ENCODE measurements at regions not wholly inside any gene's neighbourhood (a gene's known extent, or its start where the extent isn't known, plus 50 kb on each side); places are given as distances from the start of the nearest gene placed in this dataset.

- H3K4me2 ChIP-seq (ENCODE audit: low read length), result no peak overlapping the region
- no peak overlapping the region for H3K9ac ChIP-seq (ENCODE audit: low read length)
- no peaks in the 10 kb centered on the region for H4K20me1 ChIP-seq (ENCODE audit: insufficient read depth, low read length)
- H3K4me3 ChIP-seq (ENCODE audit: low read length), result no peak overlapping the region
- no peaks in the 10 kb centered on the region for H3K4me1 ChIP-seq (ENCODE audit: low read length)
- H3K9me3 ChIP-seq (ENCODE audit: insufficient read depth, low read length), result no peaks in the 10 kb centered on the region
- H3K79me2 ChIP-seq (ENCODE audit: low read length), result no peaks in the 10 kb centered on the region
- H2AFZ ChIP-seq (ENCODE audit: low read depth, low read length), result no peak overlapping the region
- TF ChIP-seq, protein P1, sequence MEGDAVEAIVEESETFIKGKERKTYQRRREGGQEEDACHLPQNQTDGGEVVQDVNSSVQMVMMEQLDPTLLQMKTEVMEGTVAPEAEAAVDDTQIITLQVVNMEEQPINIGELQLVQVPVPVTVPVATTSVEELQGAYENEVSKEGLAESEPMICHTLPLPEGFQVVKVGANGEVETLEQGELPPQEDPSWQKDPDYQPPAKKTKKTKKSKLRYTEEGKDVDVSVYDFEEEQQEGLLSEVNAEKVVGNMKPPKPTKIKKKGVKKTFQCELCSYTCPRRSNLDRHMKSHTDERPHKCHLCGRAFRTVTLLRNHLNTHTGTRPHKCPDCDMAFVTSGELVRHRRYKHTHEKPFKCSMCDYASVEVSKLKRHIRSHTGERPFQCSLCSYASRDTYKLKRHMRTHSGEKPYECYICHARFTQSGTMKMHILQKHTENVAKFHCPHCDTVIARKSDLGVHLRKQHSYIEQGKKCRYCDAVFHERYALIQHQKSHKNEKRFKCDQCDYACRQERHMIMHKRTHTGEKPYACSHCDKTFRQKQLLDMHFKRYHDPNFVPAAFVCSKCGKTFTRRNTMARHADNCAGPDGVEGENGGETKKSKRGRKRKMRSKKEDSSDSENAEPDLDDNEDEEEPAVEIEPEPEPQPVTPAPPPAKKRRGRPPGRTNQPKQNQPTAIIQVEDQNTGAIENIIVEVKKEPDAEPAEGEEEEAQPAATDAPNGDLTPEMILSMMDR (IDR thresholded peaks at IDR 0.05; ENCODE audit: low read depth, low read length), result no peak
- TF ChIP-seq EZH2phosphoT487 (IDR thresholded peaks at IDR 0.05; ENCODE audit: low read depth), result no peak
- no peaks in the 10 kb centered on the region for H3K27me3 ChIP-seq (ENCODE audit: low read depth, low read length)
- H3K36me3 ChIP-seq (replicated peaks; ENCODE audit: low read depth, low read length), result no peaks in the 10 kb centered on the region
- no peak overlapping the region for H3K27ac ChIP-seq (ENCODE audit: low read length)
Observed at GRCh38 chr1:188499690-188500089, 1670.9 kb downstream of the PLA2G4A start.

DNA sequence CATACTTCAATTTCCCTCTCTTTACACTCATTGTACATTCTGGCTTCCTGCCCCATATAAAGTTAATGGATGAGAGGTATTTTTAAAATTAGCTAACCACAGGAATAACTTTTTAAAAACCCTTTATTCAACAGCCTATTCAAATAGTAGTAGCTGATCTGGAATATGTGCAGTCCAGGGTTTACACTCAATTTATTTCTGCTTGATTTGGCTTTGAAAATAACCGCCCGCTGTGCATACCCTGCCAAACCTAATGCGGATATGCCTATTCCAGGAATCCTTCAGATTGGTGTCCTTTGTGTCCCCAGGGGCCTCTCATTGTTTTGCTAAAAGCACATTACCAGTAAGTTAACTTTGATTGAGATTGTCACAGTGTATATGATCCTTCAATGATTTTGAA, 1686.2 kb downstream of the PLA2G4A start:
- no peaks in the 10 kb centered on the region for H3K36me3 ChIP-seq (replicated peaks; ENCODE audit: low read depth, low read length)
- no peaks in the 10 kb centered on the region for H3K9me3 ChIP-seq (ENCODE audit: insufficient read depth, low read length)
- H3K79me2 ChIP-seq (ENCODE audit: low read length), result no peaks in the 10 kb centered on the region
- H3K4me2 ChIP-seq (ENCODE audit: low read length), result no peak overlapping the region
- no peak overlapping the region for H3K27ac ChIP-seq (ENCODE audit: low read length)
- no peak overlapping the region for H2AFZ ChIP-seq (ENCODE audit: low read depth, low read length)
- H3K9ac ChIP-seq (ENCODE audit: low read length), result no peak overlapping the region
- peaks cover 6% of the 10 kb centered on the region; the same call in 1 of the 2 replicates for H3K4me1 ChIP-seq (ENCODE audit: low read length)
- H3K4me3 ChIP-seq (ENCODE audit: low read length), result no peak overlapping the region
- no peaks in the 10 kb centered on the region for H3K27me3 ChIP-seq (ENCODE audit: low read depth, low read length)
- no peak for TF ChIP-seq EZH2phosphoT487 (IDR thresholded peaks at IDR 0.05; ENCODE audit: low read depth)
- TF ChIP-seq, protein P1 (IDR thresholded peaks at IDR 0.05; ENCODE audit: low read depth, low read length), result no peak
- H4K20me1 ChIP-seq (ENCODE audit: insufficient read depth, low read length), result no peaks in the 10 kb centered on the region

DNA sequence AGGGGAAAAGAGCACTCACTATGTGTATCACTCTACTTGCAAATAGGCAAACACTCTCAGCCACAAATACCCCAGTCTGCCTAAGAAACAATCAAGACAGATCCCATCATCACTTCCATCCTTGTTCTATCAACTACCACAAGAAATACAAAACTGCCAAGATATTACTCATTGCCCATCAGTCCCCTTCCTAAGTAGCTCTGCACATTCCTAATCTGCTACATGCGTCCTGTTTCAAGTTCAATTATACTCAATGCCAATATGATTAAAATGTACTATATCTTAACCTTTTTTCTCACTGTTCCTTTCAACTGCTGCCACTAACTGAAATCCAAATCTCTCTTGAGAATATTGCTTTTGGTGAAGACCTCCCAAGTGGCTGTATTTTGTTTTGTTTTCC, 1688.4 kb downstream of the PLA2G4A start:
- no peaks in the 10 kb centered on the region for H3K9me3 ChIP-seq (ENCODE audit: insufficient read depth, low read length)
- H3K27ac ChIP-seq (ENCODE audit: low read length), result no peak overlapping the region
- H3K79me2 ChIP-seq (ENCODE audit: low read length), result no peaks in the 10 kb centered on the region
- no peaks in the 10 kb centered on the region for H3K36me3 ChIP-seq (replicated peaks; ENCODE audit: low read depth, low read length)
- H3K27me3 ChIP-seq (ENCODE audit: low read depth, low read length), result no peaks in the 10 kb centered on the region
- no peaks in the 10 kb centered on the region for H4K20me1 ChIP-seq (ENCODE audit: insufficient read depth, low read length)
- no peak for TF ChIP-seq EZH2phosphoT487 (IDR thresholded peaks at IDR 0.05; ENCODE audit: low read depth)
- TF ChIP-seq, protein P1 (IDR thresholded peaks at IDR 0.05; ENCODE audit: low read depth, low read length), result no peak
- H3K4me1 ChIP-seq (ENCODE audit: low read length), result peaks cover 6% of the 10 kb centered on the region; the same call in 1 of the 2 replicates
- H3K9ac ChIP-seq (ENCODE audit: low read length), result no peak overlapping the region
- H2AFZ ChIP-seq (ENCODE audit: low read depth, low read length), result no peak overlapping the region
- H3K4me3 ChIP-seq (ENCODE audit: low read length), result no peak overlapping the region
- H3K4me2 ChIP-seq (ENCODE audit: low read length), result no peak overlapping the region

GRCh38 chr1:188551176-188551575, 1722.4 kb downstream of the PLA2G4A start:
- peaks cover 23% of the 10 kb centered on the region for H3K4me1 ChIP-seq (ENCODE audit: low read length)
- no peak overlapping the region for H3K4me3 ChIP-seq (ENCODE audit: low read length)
- TF ChIP-seq, protein P1 (IDR thresholded peaks at IDR 0.05; ENCODE audit: low read depth, low read length), result no peak
- no peak for TF ChIP-seq EZH2phosphoT487 (IDR thresholded peaks at IDR 0.05; ENCODE audit: low read depth)

More at GRCh38 chr1:188551176-188551575, 1722.4 kb downstream of the PLA2G4A start:
- Histone ChIP-seq H3K4me2 (ENCODE audit: low read length) (no peak overlapping the region), H3K79me2 (ENCODE audit: low read length) (no peaks in the 10 kb centered on the region), H3K9ac (ENCODE audit: low read length) (no peak overlapping the region), H3K27me3 (ENCODE audit: low read depth, low read length) (no peaks in the 10 kb centered on the region), H2AFZ (ENCODE audit: low read depth, low read length) (no peak overlapping the region), H3K27ac (ENCODE audit: low read length) (no peak overlapping the region), H3K9me3 (ENCODE audit: insufficient read depth, low read length) (no peaks in the 10 kb centered on the region), H4K20me1 (ENCODE audit: insufficient read depth, low read length) (no peaks in the 10 kb centered on the region), H3K36me3 (replicated peaks; ENCODE audit: low read depth, low read length) (no peaks in the 10 kb centered on the region)

Measured in OCI-LY3 (cell line).